GM12878 (cell line): ENCODE measurements at regions not wholly inside any gene's neighbourhood (a gene's known extent, or its start where the extent isn't known, plus 50 kb on each side); places are given as distances from the start of the nearest gene placed in this dataset.

Source experiments
- ATAC-seq: fragments of 200-7000 bp; cut with Tn5 transposase; 3 replicates; pipeline ENCODE4 v1.9.1; 2020; ENCODE audit warnings: mild to moderate bottlenecking, moderate library complexity
- BruUV-seq: library from RNA; stranded (reverse); fragments of 400-500 nt; replicated peaks from 2 replicates; lab custom pipeline; 2021; lab: Mats Ljungman, UMichigan
- CTCF ChIA-PET: fragments of 300-600 bp; sonication (Branson Sonifier 250); formaldehyde crosslinking; extraction: SDS; loops from one replicate; lab custom pipeline; 2021; ENCODE audit warnings: inconsistent platforms; lab: Yijun Ruan, JAX
- POLR2A ChIA-PET: fragments of 350-600 bp; formaldehyde crosslinking; extraction: SDS; loops from one replicate; lab custom pipeline; 2021; ENCODE audit warnings: inconsistent platforms; lab: Charles Lee
- RAD21 ChIA-PET: fragments of 300-600 bp; sonication (Branson Sonifier 250); formaldehyde crosslinking; loops from one replicate; lab custom pipeline; 2023; ENCODE audit warnings: antibody characterized with exemption; ENCODE audit not compliant: unreplicated experiment; lab: Charles Lee
- SMC1A ChIA-PET: fragments of 300-600 bp; sonication (Branson Sonifier 250); formaldehyde crosslinking; loops from one replicate; lab custom pipeline; 2023; ENCODE audit not compliant: unreplicated experiment, uncharacterized antibody; lab: Charles Lee
- DNase-seq: peaks from one replicate; pipeline ENCODE4 v3.0.0-alpha.2; 2011; ENCODE audit warnings: low read depth, low spot score
- FAIRE-seq: peaks from 3 replicates; lab custom pipeline; 2011; peaks lifted over from hg19 to GRCh38; lab: Jason Lieb, UNC
- H2AFZ ChIP-seq: 2 replicates; pipeline ENCODE4 v1.6.0; 2011; ENCODE audit warnings: low read depth, low read length, control low read depth; ENCODE audit not compliant: control insufficient read depth
- H3K27ac ChIP-seq: 2 replicates; pipeline ENCODE4 v1.5.1; 2011; ENCODE audit warnings: control low read depth; ENCODE audit not compliant: control insufficient read depth, insufficient read depth
- H3K27me3 ChIP-seq, 2 experiments: replicated peaks in 1 of 2; 2 replicates each; pipeline versions ENCODE4 v1.6.0 to v1.6.1; 2011; ENCODE audit warnings: low read length in 1 of 2; ENCODE audit not compliant: control insufficient read depth in 2 of 2, insufficient read depth in 2 of 2
- H3K36me3 ChIP-seq, 2 experiments: 2 replicates each; pipeline ENCODE4 v1.5.1; 2011; ENCODE audit warnings: low read length in 1 of 2; ENCODE audit not compliant: control insufficient read depth in 2 of 2, insufficient read depth in 2 of 2
- H3K4me1 ChIP-seq: 2 replicates; pipeline ENCODE4 v1.6.1; 2011; ENCODE audit warnings: mild to moderate bottlenecking, low read length, moderate library complexity, mixed read lengths; ENCODE audit not compliant: control insufficient read depth, insufficient read depth
- H3K4me2 ChIP-seq: 2 replicates; pipeline ENCODE4 v1.6.0; 2011; ENCODE audit warnings: control low read depth; ENCODE audit not compliant: control insufficient read depth, insufficient read depth
- H3K4me3 ChIP-seq: fragments of 200-600 bp; sonication (generic); 2 replicates; pipeline ENCODE4 v1.5.1; 2016
- H3K79me2 ChIP-seq: 2 replicates; pipeline ENCODE4 v1.6.0; 2011; ENCODE audit warnings: low read length; ENCODE audit not compliant: control insufficient read depth, insufficient read depth
- H3K9ac ChIP-seq: 2 replicates; pipeline ENCODE4 v1.8.0; 2011; ENCODE audit warnings: low read length, control low read depth, mixed read lengths; ENCODE audit not compliant: control insufficient read depth, insufficient read depth
- H3K9me3 ChIP-seq: replicated peaks from 3 replicates; pipeline ENCODE4 v1.5.1; 2011; ENCODE audit warnings: mild to moderate bottlenecking, low read length; ENCODE audit not compliant: control insufficient read depth, insufficient read depth
- H4K20me1 ChIP-seq: 2 replicates; pipeline ENCODE4 v1.6.0; 2011; ENCODE audit not compliant: control insufficient read depth, insufficient read depth
- BMI1 ChIP-seq: fragments of 450-650 bp; IDR thresholded peaks from 2 replicates; pipeline ENCODE4 v1.6.1; 2016; ENCODE audit warnings: mild to moderate bottlenecking, moderate library complexity, borderline replicate concordance
- CBFB ChIP-seq: IDR thresholded peaks from 2 replicates; pipeline ENCODE4 v1.6.1; 2016; ENCODE audit warnings: antibody characterized with exemption, low read depth
- CREB1 ChIP-seq: IDR thresholded peaks from 2 replicates; pipeline ENCODE4 v1.6.1; 2012; ENCODE audit warnings: low read depth, mild to moderate bottlenecking, inconsistent platforms
- HCFC1 ChIP-seq: fragments of 150-350 bp; IDR thresholded peaks from 2 replicates; pipeline ENCODE4 v1.6.1; 2014; ENCODE audit warnings: low read length
- IKZF1 ChIP-seq: fragments of 450-650 bp; conservative IDR thresholded peaks from 2 replicates; pipeline ENCODE4 v1.6.1; 2017; ENCODE audit warnings: antibody characterized with exemption, mild to moderate bottlenecking
- RUNX3 ChIP-seq: IDR thresholded peaks from 2 replicates; pipeline ENCODE4 v1.6.1; 2012; ENCODE audit warnings: low read length, inconsistent platforms
- SMC3 ChIP-seq: IDR thresholded peaks from 2 replicates; pipeline ENCODE4 v1.6.1; 2011; ENCODE audit warnings: low read length, improper control_type of control experiment, borderline replicate concordance
- STAT3 ChIP-seq: IDR thresholded peaks from 2 replicates; pipeline ENCODE4 v1.6.1; 2011; ENCODE audit warnings: low read depth, low read length, improper control_type of control experiment
- SUZ12 ChIP-seq: fragments of 200-600 bp; sonication (generic); IDR thresholded peaks from one replicate; pipeline ENCODE4 v1.6.1; 2018; ENCODE audit warnings: antibody characterized with exemption, mild to moderate bottlenecking; ENCODE audit not compliant: unreplicated experiment
- ZBED1 ChIP-seq: IDR thresholded peaks from 2 replicates; pipeline ENCODE4 v1.6.1; 2016; ENCODE audit warnings: borderline replicate concordance
- ZNF207 ChIP-seq: fragments of 450-650 bp; IDR thresholded peaks from 2 replicates; pipeline ENCODE4 v1.6.1; 2014; ENCODE audit warnings: antibody characterized with exemption, mild to moderate bottlenecking, borderline replicate concordance
- ZSCAN29 ChIP-seq: fragments of 450-650 bp; IDR thresholded peaks from 2 replicates; pipeline ENCODE4 v1.6.1; 2017; ENCODE audit warnings: mild to moderate bottlenecking, moderate library complexity
- in situ Hi-C: fragments of 300-500 bp; cut with MboI; formaldehyde crosslinking; loops from 9 replicates; pipeline ENCODE4 v1.14.3; 2018; ENCODE audit warnings: mixed read lengths
- intact Hi-C: fragments of 100-400 bp; cut with micrococcal nuclease; formaldehyde crosslinking; loops from one replicate; pipeline ENCODE4 v1.14.2; 2022; ENCODE audit not compliant: unreplicated experiment
- TF ChIP-seq, protein P1 (sequence below): fragments of 150-350 bp; IDR thresholded peaks from 2 replicates; pipeline ENCODE4 v1.6.1; 2014; ENCODE audit warnings: mild to moderate bottlenecking, low read depth, low read length
- TF ChIP-seq, protein P2 (sequence below): fragments of 450-650 bp; IDR thresholded peaks from 2 replicates; pipeline ENCODE4 v1.6.1; 2014; ENCODE audit warnings: mild to moderate bottlenecking
- TF ChIP-seq, protein P3 (sequence below): fragments of 450-650 bp; IDR thresholded peaks from 2 replicates; pipeline ENCODE4 v1.6.1; 2017; ENCODE audit warnings: mild to moderate bottlenecking, moderate library complexity

DNA sequence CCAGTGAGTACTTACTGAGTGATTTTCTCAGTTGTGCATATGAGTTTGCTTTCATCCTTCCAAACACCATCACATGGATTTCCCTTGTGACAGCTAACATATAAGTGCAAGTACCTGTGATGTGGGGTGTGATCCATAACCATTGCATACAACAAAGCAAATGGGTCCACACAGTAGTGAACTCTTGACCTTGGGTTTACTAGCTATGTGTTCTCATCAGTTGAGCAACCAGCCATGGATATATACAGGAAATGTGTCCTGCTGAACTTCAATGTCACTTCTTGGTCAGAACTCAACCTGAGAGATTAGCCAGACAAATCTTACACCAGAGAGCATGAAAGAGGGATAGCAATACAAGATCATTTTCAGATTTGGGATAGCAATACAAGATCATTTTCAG lies 420.9 kb upstream of the KCNH7 start:
- in situ Hi-C loops = no loop called here
- ChIA-PET SMC1A (interaction anchor here (1.1 kb wide), 1 partner anchor 18 kb away, joined by 3 read pairs; no protein-coding TSS in a partner anchor), RAD21 (no interaction called here), POLR2A (no interaction called here), CTCF (interaction anchor here (1.2 kb wide), 1 partner anchor 9 kb away, joined by 3 read pairs; no protein-coding TSS in a partner anchor)
- TF ChIP-seq RUNX3 (no peak), IKZF1 (no peak), ZNF207 (no peak), SMC3 (no peak), SUZ12 (no peak), ZSCAN29 (no peak), ZBED1 (no peak), STAT3 (no peak), HCFC1 (no peak), BMI1 (no peak), CREB1 (no peak), CBFB (no peak)
- TF ChIP-seq, protein P1, sequence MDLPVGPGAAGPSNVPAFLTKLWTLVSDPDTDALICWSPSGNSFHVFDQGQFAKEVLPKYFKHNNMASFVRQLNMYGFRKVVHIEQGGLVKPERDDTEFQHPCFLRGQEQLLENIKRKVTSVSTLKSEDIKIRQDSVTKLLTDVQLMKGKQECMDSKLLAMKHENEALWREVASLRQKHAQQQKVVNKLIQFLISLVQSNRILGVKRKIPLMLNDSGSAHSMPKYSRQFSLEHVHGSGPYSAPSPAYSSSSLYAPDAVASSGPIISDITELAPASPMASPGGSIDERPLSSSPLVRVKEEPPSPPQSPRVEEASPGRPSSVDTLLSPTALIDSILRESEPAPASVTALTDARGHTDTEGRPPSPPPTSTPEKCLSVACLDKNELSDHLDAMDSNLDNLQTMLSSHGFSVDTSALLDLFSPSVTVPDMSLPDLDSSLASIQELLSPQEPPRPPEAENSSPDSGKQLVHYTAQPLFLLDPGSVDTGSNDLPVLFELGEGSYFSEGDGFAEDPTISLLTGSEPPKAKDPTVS = no peak
- TF ChIP-seq, protein P2, sequence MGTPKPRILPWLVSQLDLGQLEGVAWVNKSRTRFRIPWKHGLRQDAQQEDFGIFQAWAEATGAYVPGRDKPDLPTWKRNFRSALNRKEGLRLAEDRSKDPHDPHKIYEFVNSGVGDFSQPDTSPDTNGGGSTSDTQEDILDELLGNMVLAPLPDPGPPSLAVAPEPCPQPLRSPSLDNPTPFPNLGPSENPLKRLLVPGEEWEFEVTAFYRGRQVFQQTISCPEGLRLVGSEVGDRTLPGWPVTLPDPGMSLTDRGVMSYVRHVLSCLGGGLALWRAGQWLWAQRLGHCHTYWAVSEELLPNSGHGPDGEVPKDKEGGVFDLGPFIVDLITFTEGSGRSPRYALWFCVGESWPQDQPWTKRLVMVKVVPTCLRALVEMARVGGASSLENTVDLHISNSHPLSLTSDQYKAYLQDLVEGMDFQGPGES = no peak
- TF ChIP-seq, protein P3, sequence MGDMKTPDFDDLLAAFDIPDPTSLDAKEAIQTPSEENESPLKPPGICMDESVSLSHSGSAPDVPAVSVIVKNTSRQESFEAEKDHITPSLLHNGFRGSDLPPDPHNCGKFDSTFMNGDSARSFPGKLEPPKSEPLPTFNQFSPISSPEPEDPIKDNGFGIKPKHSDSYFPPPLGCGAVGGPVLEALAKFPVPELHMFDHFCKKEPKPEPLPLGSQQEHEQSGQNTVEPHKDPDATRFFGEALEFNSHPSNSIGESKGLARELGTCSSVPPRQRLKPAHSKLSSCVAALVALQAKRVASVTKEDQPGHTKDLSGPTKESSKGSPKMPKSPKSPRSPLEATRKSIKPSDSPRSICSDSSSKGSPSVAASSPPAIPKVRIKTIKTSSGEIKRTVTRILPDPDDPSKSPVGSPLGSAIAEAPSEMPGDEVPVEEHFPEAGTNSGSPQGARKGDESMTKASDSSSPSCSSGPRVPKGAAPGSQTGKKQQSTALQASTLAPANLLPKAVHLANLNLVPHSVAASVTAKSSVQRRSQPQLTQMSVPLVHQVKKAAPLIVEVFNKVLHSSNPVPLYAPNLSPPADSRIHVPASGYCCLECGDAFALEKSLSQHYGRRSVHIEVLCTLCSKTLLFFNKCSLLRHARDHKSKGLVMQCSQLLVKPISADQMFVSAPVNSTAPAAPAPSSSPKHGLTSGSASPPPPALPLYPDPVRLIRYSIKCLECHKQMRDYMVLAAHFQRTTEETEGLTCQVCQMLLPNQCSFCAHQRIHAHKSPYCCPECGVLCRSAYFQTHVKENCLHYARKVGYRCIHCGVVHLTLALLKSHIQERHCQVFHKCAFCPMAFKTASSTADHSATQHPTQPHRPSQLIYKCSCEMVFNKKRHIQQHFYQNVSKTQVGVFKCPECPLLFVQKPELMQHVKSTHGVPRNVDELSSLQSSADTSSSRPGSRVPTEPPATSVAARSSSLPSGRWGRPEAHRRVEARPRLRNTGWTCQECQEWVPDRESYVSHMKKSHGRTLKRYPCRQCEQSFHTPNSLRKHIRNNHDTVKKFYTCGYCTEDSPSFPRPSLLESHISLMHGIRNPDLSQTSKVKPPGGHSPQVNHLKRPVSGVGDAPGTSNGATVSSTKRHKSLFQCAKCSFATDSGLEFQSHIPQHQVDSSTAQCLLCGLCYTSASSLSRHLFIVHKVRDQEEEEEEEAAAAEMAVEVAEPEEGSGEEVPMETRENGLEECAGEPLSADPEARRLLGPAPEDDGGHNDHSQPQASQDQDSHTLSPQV = no peak
- Histone ChIP-seq H3K27ac (no peak overlapping the region), H3K4me1 (no peaks in the 10 kb centered on the region), H3K4me3 (no peak overlapping the region), H3K9ac (no peak overlapping the region), H3K9me3 (no peaks in the 10 kb centered on the region), H3K79me2 (no peaks in the 10 kb centered on the region), H2AFZ (no peak overlapping the region), H3K4me2 (no peak overlapping the region), H4K20me1 (no peaks in the 10 kb centered on the region), H3K27me3 (no peaks in the 10 kb centered on the region), H3K36me3 (no peaks in the 10 kb centered on the region)
- no peak for FAIRE-seq
- ATAC-seq = no peak
- no peak for DNase-seq
- intact Hi-C loops = no loop called here
- no TSS peak for BruUV-seq
